Astrocyte of the cerebellum (primary cell): ENCODE measurements at regions not wholly inside any gene's neighbourhood (a gene's known extent, or its start where the extent isn't known, plus 50 kb on each side); places are given as distances from the start of the nearest gene placed in this dataset.
A peak's percentile ranks its signal among the peaks of the same experiment; 100 is the strongest.

Source experiments
- DNase-seq: peaks from one replicate; pipeline ENCODE4 v3.0.0-alpha.2; 2011; ENCODE audit warnings: low read depth
- H3K4me3 ChIP-seq: 2 replicates; pipeline ENCODE4 v1.5.1; 2011; ENCODE audit warnings: mild to moderate bottlenecking, low read depth, low read length, moderate library complexity
- in situ Hi-C: cut with HindIII; loops from 2 replicates; pipeline ENCODE4 v1.10.0; 2017; ENCODE audit warnings: low sequenced_read_pairs
- TF ChIP-seq, protein P1 (sequence below): IDR thresholded peaks from 2 replicates; pipeline ENCODE4 v1.5.1; 2012; ENCODE audit warnings: low read length, low read depth, moderate library complexity, mild to moderate bottlenecking; ENCODE audit errors: missing control alignments

DNA sequence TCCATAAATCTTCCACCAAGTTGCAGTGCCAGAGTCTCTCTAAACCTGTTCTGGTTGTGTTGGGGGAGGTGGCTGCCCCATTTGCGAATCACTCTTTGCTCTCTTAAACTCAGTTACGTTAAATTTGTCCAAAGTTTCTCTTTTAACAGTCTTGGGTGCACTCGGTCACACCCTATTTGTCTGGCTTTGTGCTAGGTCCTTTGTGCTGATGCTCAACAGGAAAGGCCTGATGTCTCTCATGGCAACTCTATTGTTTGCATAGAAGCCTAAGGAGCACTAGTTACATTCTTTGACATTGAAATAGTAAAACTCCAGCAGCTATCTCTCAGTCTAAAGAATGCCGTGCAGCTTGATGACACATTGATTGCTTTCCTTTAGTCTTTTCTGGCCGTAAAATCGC, 105.1 kb downstream of the TRMT11 start:
- in situ Hi-C loops: no loop called here
- H3K4me3 ChIP-seq: no peak overlapping the region
- DNase-seq: no peak
- TF ChIP-seq, protein P1, sequence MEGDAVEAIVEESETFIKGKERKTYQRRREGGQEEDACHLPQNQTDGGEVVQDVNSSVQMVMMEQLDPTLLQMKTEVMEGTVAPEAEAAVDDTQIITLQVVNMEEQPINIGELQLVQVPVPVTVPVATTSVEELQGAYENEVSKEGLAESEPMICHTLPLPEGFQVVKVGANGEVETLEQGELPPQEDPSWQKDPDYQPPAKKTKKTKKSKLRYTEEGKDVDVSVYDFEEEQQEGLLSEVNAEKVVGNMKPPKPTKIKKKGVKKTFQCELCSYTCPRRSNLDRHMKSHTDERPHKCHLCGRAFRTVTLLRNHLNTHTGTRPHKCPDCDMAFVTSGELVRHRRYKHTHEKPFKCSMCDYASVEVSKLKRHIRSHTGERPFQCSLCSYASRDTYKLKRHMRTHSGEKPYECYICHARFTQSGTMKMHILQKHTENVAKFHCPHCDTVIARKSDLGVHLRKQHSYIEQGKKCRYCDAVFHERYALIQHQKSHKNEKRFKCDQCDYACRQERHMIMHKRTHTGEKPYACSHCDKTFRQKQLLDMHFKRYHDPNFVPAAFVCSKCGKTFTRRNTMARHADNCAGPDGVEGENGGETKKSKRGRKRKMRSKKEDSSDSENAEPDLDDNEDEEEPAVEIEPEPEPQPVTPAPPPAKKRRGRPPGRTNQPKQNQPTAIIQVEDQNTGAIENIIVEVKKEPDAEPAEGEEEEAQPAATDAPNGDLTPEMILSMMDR: no peak

DNA sequence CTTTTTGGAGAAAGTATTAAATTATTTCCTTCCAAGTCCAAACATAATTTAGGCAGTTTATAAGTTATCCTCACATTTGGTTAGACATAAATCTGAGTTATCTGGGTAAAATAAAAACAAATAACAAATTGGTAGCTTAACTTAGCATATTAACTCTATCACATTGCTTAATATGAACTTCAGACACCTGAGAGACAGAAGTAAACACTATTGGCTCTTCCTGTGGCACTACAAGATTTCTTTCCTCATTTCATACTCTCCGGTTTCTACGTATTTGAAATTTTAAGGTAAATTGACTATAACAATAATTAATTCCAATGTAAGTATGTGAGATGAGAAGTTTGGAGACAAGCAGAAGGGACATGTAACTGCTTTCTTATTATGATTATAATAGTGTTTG, 106.8 kb downstream of the TRMT11 start:
- no peak for DNase-seq
- H3K4me3 ChIP-seq: no peak overlapping the region
- TF ChIP-seq, protein P1: no peak
- in situ Hi-C loops: no loop called here

- TF ChIP-seq, protein P1: no peak
- H3K4me3 ChIP-seq: no peak overlapping the region
- no peak for DNase-seq
- in situ Hi-C loops: no loop called here
Measured at GRCh38 chr6:126094411-126094810, 108.1 kb downstream of the TRMT11 start.

GRCh38 chr6:126100386-126100785, 114.0 kb downstream of the TRMT11 start:
- DNase-seq: no peak
- in situ Hi-C loops: no loop called here

GRCh38 chr6:126102358-126102757, 116.0 kb downstream of the TRMT11 start:
- H3K4me3 ChIP-seq: no peak overlapping the region
- TF ChIP-seq, protein P1: no peak
- in situ Hi-C loops: no loop called here

More at GRCh38 chr6:126100386-126100785, 114.0 kb downstream of the TRMT11 start:
- TF ChIP-seq, protein P1: no peak
- no peak overlapping the region for H3K4me3 ChIP-seq

GRCh38 chr6:126103993-126104392, 117.7 kb downstream of the TRMT11 start:
- TF ChIP-seq, protein P1: no peak
- in situ Hi-C loops: no loop called here
- no peak overlapping the region for H3K4me3 ChIP-seq
- DNase-seq: no peak

More at GRCh38 chr6:126102358-126102757, 116.0 kb downstream of the TRMT11 start:
- DNase-seq: no peak

- in situ Hi-C loops: no loop called here
- TF ChIP-seq, protein P1: no peak
- H3K4me3 ChIP-seq: peak overlapping the region; percentile 5
- peak; percentile 12 for DNase-seq
Measured at GRCh38 chr6:126107475-126108166, 121.3 kb downstream of the TRMT11 start.
